HL-60 (cell line): ENCODE measurements at regions not wholly inside any gene's neighbourhood (a gene's known extent, or its start where the extent isn't known, plus 50 kb on each side); places are given as distances from the start of the nearest gene placed in this dataset.

ENCODE experiments used
- CTCF ChIP-seq: IDR thresholded peaks from one replicate; pipeline ENCODE4 v1.5.1; 2011; ENCODE audit warnings: low read length, control low read depth, inconsistent platforms; ENCODE audit not compliant: insufficient read depth
- GABPA ChIP-seq: IDR thresholded peaks from 2 replicates; pipeline ENCODE4 v1.6.1; 2012; ENCODE audit warnings: low read depth
- POLR2AphosphoS5 ChIP-seq: IDR thresholded peaks from 2 replicates; pipeline ENCODE4 v1.6.1; 2012; ENCODE audit warnings: low read depth
- REST ChIP-seq: IDR thresholded peaks from 2 replicates; pipeline ENCODE4 v1.6.1; 2012; ENCODE audit warnings: low read depth; ENCODE audit not compliant: insufficient replicate concordance
- SPI1 ChIP-seq: IDR thresholded peaks from 2 replicates; pipeline ENCODE4 v1.6.1; 2012; ENCODE audit warnings: low read depth, mild to moderate bottlenecking, borderline replicate concordance

GRCh38 chr2:194232600-194232999 is 1424.4 kb upstream of the SLC39A10 start:
- TF ChIP-seq CTCF (no peak), POLR2AphosphoS5 (no peak), REST (no peak), GABPA (no peak), SPI1 (no peak)
